ENCODE measurements at regions not wholly inside any gene's neighbourhood (a gene's known extent, or its start where the extent isn't known, plus 50 kb on each side); places are given as distances from the start of the nearest gene placed in this dataset.
"Not testable (repeated sequence)": the region's sequence is repeated elsewhere in the genome, so short reads cannot be mapped to it uniquely, and the experiment has no call there.

- no peak for DNase-seq
Observed at GRCh38 chr11:88061111-88061510, 114.1 kb downstream of the RAB38 start.

- no peak for DNase-seq
Observed at GRCh38 chr11:88059326-88059725, 115.9 kb downstream of the RAB38 start.

- no peak for DNase-seq
Observed at GRCh38 chr11:88051396-88051795, 123.8 kb downstream of the RAB38 start.

- no peak for DNase-seq
Observed at GRCh38 chr11:88050247-88050646, 125.0 kb downstream of the RAB38 start.

- not testable (repeated sequence) for DNase-seq
Observed at GRCh38 chr11:88045288-88045687, 130.0 kb downstream of the RAB38 start.

- not testable (repeated sequence) for DNase-seq
Observed at GRCh38 chr11:88044658-88045057, 130.6 kb downstream of the RAB38 start.

- no peak for DNase-seq
Observed at GRCh38 chr11:88043149-88043548, 132.1 kb downstream of the RAB38 start.

GRCh38 chr11:88042647-88043046 is 132.6 kb downstream of the RAB38 start:
- DNase-seq: no peak

GRCh38 chr11:88042238-88042637 is 133.0 kb downstream of the RAB38 start:
- DNase-seq: no peak

GRCh38 chr11:88041679-88042078 is 133.6 kb downstream of the RAB38 start:
- DNase-seq: no peak

GRCh38 chr11:88040148-88040496 is 135.1 kb downstream of the RAB38 start:
- no peak for DNase-seq

- DNase-seq: no peak
Observed at GRCh38 chr11:88039476-88040147, 135.6 kb downstream of the RAB38 start.

GRCh38 chr11:88038063-88038462 is 137.2 kb downstream of the RAB38 start:
- no peak for DNase-seq

GRCh38 chr11:88036701-88037100 is 138.5 kb downstream of the RAB38 start:
- no peak for DNase-seq

- no peak for DNase-seq
Observed at GRCh38 chr11:88035271-88035670, 140.0 kb downstream of the RAB38 start.

GRCh38 chr11:88017666-88018065 is 157.6 kb downstream of the RAB38 start:
- no peak for DNase-seq

- DNase-seq: peak; percentile 74
Observed at GRCh38 chr11:88016392-88017170, 158.7 kb downstream of the RAB38 start.

- no peak for DNase-seq
Observed at GRCh38 chr11:88015170-88015569, 160.1 kb downstream of the RAB38 start.

- no peak for DNase-seq
Observed at GRCh38 chr11:88013508-88014065, 161.7 kb downstream of the RAB38 start.

- DNase-seq: no peak
Observed at GRCh38 chr11:88012456-88012855, 162.8 kb downstream of the RAB38 start.

- DNase-seq: no peak
Observed at GRCh38 chr11:87976009-87976408, 199.2 kb downstream of the RAB38 start.

GRCh38 chr11:87974797-87975196 is 200.4 kb downstream of the RAB38 start:
- no peak for DNase-seq

GRCh38 chr11:87972133-87972532 is 203.1 kb downstream of the RAB38 start:
- DNase-seq: no peak

GRCh38 chr11:87971354-87971753 is 203.9 kb downstream of the RAB38 start:
- DNase-seq: no peak
